ENCODE measurements at regions not wholly inside any gene's neighbourhood (a gene's known extent, or its start where the extent isn't known, plus 50 kb on each side); places are given as distances from the start of the nearest gene placed in this dataset.
"Not testable (repeated sequence)": the region's sequence is repeated elsewhere in the genome, so short reads cannot be mapped to it uniquely, and the experiment has no call there.

DNA sequence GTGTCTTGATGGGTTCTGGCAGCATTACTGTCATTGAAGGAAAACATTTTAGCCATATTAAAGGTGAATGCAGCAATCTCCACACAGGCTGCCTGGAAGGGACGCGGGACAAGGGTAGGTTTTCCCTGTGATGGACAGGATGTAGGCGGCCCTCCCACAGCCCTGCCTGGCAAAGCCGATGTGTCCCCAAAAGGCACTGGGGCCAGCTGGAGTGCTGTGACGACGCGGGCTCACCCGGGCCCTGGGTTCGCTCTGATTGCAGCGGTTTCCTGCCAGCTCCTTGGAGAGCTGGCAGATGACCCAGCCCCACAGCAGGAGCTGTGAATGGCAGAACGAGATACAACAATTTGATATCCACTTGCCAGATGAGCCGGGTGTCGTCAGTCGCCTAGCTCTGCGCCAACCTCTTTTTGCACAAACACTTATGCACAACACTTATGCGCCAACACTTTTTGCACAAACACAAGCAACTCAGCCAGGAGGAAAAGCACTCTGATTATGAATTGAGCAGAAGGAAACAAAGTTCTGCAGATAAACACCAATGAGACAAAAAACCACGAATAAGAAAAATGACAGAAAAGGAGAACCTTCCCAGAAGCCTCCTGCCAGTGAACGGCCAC is 207.5 kb downstream of the ADRA2C start:
- not testable (repeated sequence) for H3K27ac ChIP-seq (ENCODE audit: low read length); H3K27me3 ChIP-seq (ENCODE audit: control insufficient read depth, insufficient read depth, low read length); H3K4me1 ChIP-seq (ENCODE audit: control insufficient read depth, insufficient read depth, low read length); H3K36me3 ChIP-seq (ENCODE audit: control insufficient read depth, insufficient read depth, low read length); DNase-seq; H3K9me3 ChIP-seq (ENCODE audit: control insufficient read depth, low read depth, low read length); H3K4me3 ChIP-seq (ENCODE audit: low read length)
- WGBS (ENCODE audit: insufficient coverage, low lambda C conversion rate) = no CpG with 5 or more reads among the region's 18 CpGs

DNA sequence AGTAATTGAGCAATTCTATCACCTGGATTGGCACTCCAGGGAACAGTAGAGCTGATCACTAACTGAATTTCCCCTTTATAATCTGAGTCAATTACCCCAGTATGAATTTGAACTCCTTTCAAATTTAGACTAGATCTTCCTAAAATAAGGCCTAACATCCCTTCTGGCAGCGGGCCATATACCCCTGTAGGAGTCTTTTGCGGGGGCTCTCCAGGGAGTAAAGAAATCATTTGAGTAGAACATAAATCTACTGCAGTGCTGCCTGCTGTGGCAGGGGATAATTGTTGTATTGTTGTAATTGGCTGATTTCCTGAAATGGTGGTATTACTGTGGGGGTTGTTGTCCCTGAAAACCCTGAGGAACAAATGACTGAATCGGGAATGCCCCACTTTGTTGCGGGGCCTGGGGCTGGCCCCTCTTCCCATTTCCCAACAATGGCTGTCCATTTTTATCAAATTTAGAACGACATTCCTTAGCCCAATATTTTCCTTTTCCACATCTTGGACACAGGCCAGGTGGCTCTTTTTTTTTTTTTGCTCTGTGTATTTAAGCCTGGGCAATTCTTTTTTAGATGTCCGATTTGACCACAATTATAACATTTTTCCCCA is 217.4 kb downstream of the ADRA2C start:
- not testable (repeated sequence) for H3K27ac ChIP-seq (ENCODE audit: low read length); H3K4me1 ChIP-seq (ENCODE audit: control insufficient read depth, insufficient read depth, low read length); H3K4me3 ChIP-seq (ENCODE audit: low read length); H3K36me3 ChIP-seq (ENCODE audit: control insufficient read depth, insufficient read depth, low read length); H3K9me3 ChIP-seq (ENCODE audit: control insufficient read depth, low read depth, low read length); H3K27me3 ChIP-seq (ENCODE audit: control insufficient read depth, insufficient read depth, low read length); DNase-seq
- no CpG with 5 or more reads among the region's 6 CpGs for WGBS (ENCODE audit: insufficient coverage, low lambda C conversion rate)

DNA sequence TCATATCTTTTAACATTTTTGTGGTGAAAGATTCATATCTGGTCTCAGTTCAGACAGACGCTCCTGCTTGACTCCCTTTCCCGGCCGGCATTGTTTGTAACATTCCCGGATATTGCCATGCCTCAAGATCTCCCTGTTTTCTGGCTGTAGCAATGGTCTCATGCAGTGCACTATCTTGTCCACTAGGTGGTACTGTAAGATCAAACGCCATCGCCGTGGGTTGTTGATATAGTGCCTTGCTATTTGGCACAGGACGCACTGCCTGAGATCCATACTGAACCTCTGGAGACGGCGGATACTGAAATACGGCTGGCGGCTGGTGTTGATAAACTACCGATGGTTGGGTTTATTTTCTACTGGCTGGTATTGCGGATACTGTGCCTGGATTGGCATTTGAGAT is 218.6 kb downstream of the ADRA2C start:
- not testable (repeated sequence) for H3K36me3 ChIP-seq (ENCODE audit: control insufficient read depth, insufficient read depth, low read length); H3K27me3 ChIP-seq (ENCODE audit: control insufficient read depth, insufficient read depth, low read length); H3K9me3 ChIP-seq (ENCODE audit: control insufficient read depth, low read depth, low read length); H3K4me3 ChIP-seq (ENCODE audit: low read length); H3K4me1 ChIP-seq (ENCODE audit: control insufficient read depth, insufficient read depth, low read length); H3K27ac ChIP-seq (ENCODE audit: low read length); DNase-seq
- no CpG with 5 or more reads among the region's 14 CpGs for WGBS (ENCODE audit: insufficient coverage, low lambda C conversion rate)

DNA sequence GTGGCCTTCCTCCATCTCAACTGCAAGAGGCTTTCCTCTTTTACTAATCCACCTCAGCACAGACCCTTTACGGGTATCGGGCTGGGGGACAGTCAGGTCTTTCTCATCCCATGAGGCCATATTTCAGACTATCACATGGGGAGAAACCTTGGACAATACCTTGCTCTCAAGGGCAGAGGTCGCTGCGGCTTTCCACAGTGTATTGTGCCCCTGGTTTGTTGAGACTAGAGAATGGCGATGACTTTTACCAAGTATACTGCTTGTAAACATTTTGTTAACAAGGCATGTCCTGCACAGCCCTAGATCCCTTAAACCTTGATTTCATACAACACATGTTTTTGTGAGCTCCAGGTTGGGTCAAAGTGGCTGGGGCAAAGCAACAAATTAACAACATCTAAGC is 220.2 kb downstream of the ADRA2C start:
- not testable (repeated sequence) for DNase-seq; H3K9me3 ChIP-seq (ENCODE audit: control insufficient read depth, low read depth, low read length); H3K4me1 ChIP-seq (ENCODE audit: control insufficient read depth, insufficient read depth, low read length); H3K4me3 ChIP-seq (ENCODE audit: low read length); H3K27ac ChIP-seq (ENCODE audit: low read length); H3K36me3 ChIP-seq (ENCODE audit: control insufficient read depth, insufficient read depth, low read length); H3K27me3 ChIP-seq (ENCODE audit: control insufficient read depth, insufficient read depth, low read length)
- WGBS (ENCODE audit: insufficient coverage, low lambda C conversion rate) = no CpG with 5 or more reads among the region's 5 CpGs

DNA sequence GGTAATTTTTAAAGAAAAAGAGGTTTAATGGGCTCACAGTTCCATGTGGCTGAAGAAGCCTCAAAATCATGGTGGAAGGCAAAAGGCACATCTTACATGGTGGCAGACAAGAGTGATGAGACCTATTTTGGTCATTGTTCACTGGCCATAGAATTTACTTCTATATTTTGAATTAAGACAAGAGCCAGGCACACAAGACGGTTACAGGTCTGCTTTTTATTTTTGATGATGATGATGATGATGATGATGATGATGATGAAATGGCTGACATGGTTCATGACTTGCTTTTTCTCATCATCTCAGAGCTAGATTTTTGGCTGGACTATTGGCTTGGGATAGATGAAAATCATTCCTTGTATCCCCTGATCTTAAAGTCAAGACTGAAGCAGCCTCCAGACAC is 229.3 kb downstream of the OTOP1 start:
- H3K27ac ChIP-seq (ENCODE audit: low read length); H3K4me1 ChIP-seq (ENCODE audit: control insufficient read depth, insufficient read depth, low read length); H3K27me3 ChIP-seq (ENCODE audit: control insufficient read depth, insufficient read depth, low read length); H3K36me3 ChIP-seq (ENCODE audit: control insufficient read depth, insufficient read depth, low read length); H3K9me3 ChIP-seq (ENCODE audit: control insufficient read depth, low read depth, low read length); DNase-seq; H3K4me3 ChIP-seq (ENCODE audit: low read length): not testable (repeated sequence)
- WGBS (ENCODE audit: insufficient coverage, low lambda C conversion rate) = 100% methylated on average over 1 of the region's 1 CpG

DNA sequence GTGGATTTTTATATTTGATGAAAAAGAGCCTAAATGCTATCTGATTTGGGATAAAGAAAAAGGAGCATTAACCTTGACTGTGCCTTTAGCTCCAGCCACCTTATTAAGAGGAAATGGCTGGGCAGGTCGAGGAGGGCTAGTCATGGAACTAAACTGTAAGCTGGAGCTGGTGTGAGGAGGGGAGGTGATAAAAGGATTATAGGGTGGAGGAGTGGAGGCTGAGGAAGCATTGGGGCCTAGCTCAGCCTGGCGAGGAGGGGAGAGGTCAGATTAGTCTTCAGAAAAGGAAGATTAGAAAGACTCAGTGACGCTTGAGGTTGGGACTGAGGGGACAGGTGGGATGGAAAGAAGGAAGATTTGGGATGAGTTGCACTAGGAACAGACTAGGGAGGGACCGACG is 222.7 kb downstream of the OTOP1 start:
- H3K36me3 ChIP-seq (ENCODE audit: control insufficient read depth, insufficient read depth, low read length); DNase-seq; H3K27me3 ChIP-seq (ENCODE audit: control insufficient read depth, insufficient read depth, low read length); H3K4me1 ChIP-seq (ENCODE audit: control insufficient read depth, insufficient read depth, low read length); H3K4me3 ChIP-seq (ENCODE audit: low read length); H3K27ac ChIP-seq (ENCODE audit: low read length); H3K9me3 ChIP-seq (ENCODE audit: control insufficient read depth, low read depth, low read length): not testable (repeated sequence)
- WGBS (ENCODE audit: insufficient coverage, low lambda C conversion rate) = 71% methylated on average over 1 of the region's 5 CpGs

DNA sequence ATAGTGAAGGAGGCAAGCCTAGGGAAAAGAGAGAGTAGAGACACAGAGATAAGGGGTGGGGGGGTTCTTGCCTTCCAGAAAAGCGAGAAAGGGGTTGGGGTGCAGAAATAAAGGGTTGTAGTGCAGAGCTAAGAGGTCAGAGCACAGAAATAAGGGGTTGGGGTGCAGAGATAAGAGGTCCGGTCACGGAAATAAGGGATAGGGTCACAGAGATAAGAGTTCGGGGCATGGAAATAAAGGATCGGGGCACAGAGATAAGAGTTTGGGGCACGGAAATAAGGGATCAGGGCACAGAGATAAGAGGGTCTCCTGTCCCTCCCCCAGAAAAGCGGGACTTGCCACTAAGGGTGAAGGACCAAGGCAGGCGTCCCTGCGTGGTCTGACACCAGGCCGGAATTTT is 222.0 kb downstream of the OTOP1 start:
- not testable (repeated sequence) for H3K36me3 ChIP-seq (ENCODE audit: control insufficient read depth, insufficient read depth, low read length); H3K4me3 ChIP-seq (ENCODE audit: low read length); DNase-seq; H3K27me3 ChIP-seq (ENCODE audit: control insufficient read depth, insufficient read depth, low read length); H3K9me3 ChIP-seq (ENCODE audit: control insufficient read depth, low read depth, low read length); H3K4me1 ChIP-seq (ENCODE audit: control insufficient read depth, insufficient read depth, low read length); H3K27ac ChIP-seq (ENCODE audit: low read length)
- WGBS (ENCODE audit: insufficient coverage, low lambda C conversion rate) = 37% methylated on average over 4 of the region's 10 CpGs

DNA sequence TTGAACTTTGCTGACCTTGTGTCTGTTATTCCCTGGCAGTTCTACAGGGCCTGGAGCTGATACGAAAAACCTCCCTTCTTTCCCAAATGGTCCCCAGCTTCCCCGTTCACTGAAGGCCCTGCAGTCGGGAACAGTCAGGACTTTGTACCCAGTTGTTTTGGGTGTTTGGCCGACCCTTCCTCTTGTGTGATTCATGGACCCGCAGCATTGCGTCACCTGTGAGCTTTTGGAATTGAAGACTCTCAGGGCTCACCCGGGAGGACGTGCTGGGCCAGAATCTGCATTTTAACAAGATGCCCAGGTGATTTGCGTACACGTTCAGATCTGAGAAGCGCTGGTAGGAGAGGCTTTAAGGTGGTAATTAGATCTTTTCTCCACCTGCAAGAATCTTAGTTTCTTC is 220.4 kb downstream of the OTOP1 start:
- not testable (repeated sequence) for H3K36me3 ChIP-seq (ENCODE audit: control insufficient read depth, insufficient read depth, low read length); H3K27me3 ChIP-seq (ENCODE audit: control insufficient read depth, insufficient read depth, low read length); DNase-seq; H3K9me3 ChIP-seq (ENCODE audit: control insufficient read depth, low read depth, low read length); H3K27ac ChIP-seq (ENCODE audit: low read length); H3K4me1 ChIP-seq (ENCODE audit: control insufficient read depth, insufficient read depth, low read length); H3K4me3 ChIP-seq (ENCODE audit: low read length)
- no CpG with 5 or more reads among the region's 11 CpGs for WGBS (ENCODE audit: insufficient coverage, low lambda C conversion rate)

DNA sequence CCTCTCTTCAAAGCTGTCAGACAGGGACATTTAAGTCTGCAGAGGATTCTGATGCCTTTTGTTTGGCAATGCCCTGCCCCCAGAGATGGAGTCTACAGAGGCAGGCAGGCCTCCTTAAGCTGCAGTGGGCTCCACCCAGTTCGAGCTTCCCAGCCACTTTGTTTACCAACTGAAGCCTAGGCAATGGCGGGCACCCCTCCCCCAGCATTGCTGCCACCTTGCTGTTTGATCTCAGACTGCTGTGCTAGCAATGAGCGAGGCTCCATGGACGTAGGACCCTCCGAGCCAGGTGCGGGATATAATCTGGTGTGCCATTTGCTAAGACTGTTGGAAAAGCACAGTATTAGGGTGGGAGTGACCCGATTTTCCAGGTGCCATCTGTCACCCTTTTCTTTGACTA is 207.7 kb downstream of the OTOP1 start:
- no CpG with 5 or more reads among the region's 7 CpGs for WGBS (ENCODE audit: insufficient coverage, low lambda C conversion rate)
- not testable (repeated sequence) for H3K4me3 ChIP-seq (ENCODE audit: low read length); H3K4me1 ChIP-seq (ENCODE audit: control insufficient read depth, insufficient read depth, low read length); DNase-seq; H3K27ac ChIP-seq (ENCODE audit: low read length); H3K36me3 ChIP-seq (ENCODE audit: control insufficient read depth, insufficient read depth, low read length); H3K27me3 ChIP-seq (ENCODE audit: control insufficient read depth, insufficient read depth, low read length); H3K9me3 ChIP-seq (ENCODE audit: control insufficient read depth, low read depth, low read length)

DNA sequence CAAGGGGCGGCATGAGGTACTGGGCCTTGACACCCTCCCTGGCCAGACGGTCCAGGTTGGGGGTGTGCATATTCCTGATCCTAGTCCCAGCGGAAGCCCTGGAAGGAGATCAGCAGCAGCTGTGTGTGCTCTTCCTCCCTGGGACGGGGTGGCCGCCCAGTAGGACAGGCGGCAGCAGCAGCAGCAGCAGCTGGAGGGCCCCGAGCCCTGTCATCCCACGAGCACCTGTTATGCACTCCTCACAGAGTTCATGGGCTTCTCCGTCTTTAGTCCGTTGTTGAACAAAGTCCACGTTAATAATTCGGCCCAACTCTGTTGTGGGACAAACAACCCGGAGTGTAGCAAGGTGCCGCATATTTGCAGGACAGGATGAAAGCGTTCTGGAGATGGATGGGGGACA is 205.6 kb downstream of the OTOP1 start:
- not testable (repeated sequence) for H3K9me3 ChIP-seq (ENCODE audit: control insufficient read depth, low read depth, low read length); H3K4me3 ChIP-seq (ENCODE audit: low read length); H3K4me1 ChIP-seq (ENCODE audit: control insufficient read depth, insufficient read depth, low read length); H3K27ac ChIP-seq (ENCODE audit: low read length); DNase-seq; H3K36me3 ChIP-seq (ENCODE audit: control insufficient read depth, insufficient read depth, low read length); H3K27me3 ChIP-seq (ENCODE audit: control insufficient read depth, insufficient read depth, low read length)
- WGBS (ENCODE audit: insufficient coverage, low lambda C conversion rate) = no CpG with 5 or more reads among the region's 15 CpGs

DNA sequence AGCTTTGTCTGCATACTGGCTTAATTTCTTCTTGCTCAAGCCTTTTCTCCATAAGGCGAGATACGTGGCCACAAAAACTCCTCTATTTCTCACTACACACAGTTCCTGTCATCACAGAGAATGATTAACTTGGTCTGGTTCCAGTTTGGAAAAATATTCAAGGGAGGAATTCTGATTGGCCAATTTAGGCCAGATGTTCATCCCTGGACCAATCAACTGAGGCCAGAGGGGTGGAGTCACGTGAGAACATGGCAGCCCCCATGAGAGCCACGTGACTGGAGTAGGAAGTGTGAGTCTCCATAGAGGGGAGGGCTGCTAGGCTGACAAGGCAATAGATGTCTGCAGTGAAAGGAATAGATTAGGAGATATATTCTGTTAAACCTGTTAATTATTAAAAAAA is 200.0 kb downstream of the OTOP1 start:
- no CpG with 5 or more reads among the region's 4 CpGs for WGBS (ENCODE audit: insufficient coverage, low lambda C conversion rate)

More for the DNA sequence above, 200.0 kb downstream of the OTOP1 start:
- H3K36me3 ChIP-seq (ENCODE audit: control insufficient read depth, insufficient read depth, low read length); H3K9me3 ChIP-seq (ENCODE audit: control insufficient read depth, low read depth, low read length); H3K4me3 ChIP-seq (ENCODE audit: low read length); H3K4me1 ChIP-seq (ENCODE audit: control insufficient read depth, insufficient read depth, low read length); DNase-seq; H3K27me3 ChIP-seq (ENCODE audit: control insufficient read depth, insufficient read depth, low read length); H3K27ac ChIP-seq (ENCODE audit: low read length): not testable (repeated sequence)

All from large intestine (tissue), 3 donors.